ENCODE measurements at regions not wholly inside any gene's neighbourhood (a gene's known extent, or its start where the extent isn't known, plus 50 kb on each side); places are given as distances from the start of the nearest gene placed in this dataset.

- H3K36me3 ChIP-seq (ENCODE audit: low read length): no peaks in the 10 kb centered on the region
- no peaks in the 10 kb centered on the region for H3K9me3 ChIP-seq (ENCODE audit: insufficient read depth, low read length)
- TF ChIP-seq CTCF (IDR thresholded peaks at IDR 0.05; ENCODE audit: insufficient read depth, low read length, poor library complexity, severe bottlenecking): no peak
- no peak for TF ChIP-seq EZH2phosphoT487 (conservative IDR thresholded peaks at IDR 0.05; ENCODE audit: low read length)
- no peak overlapping the region for H3K4me3 ChIP-seq (ENCODE audit: insufficient read depth, low read length, poor library complexity, severe bottlenecking)
- no peaks in the 10 kb centered on the region for H3K9me2 ChIP-seq (replicated peaks; ENCODE audit: insufficient read depth, low read length)
- no peak overlapping the region for H2AFZ ChIP-seq (ENCODE audit: low read depth, low read length, severe bottlenecking)
- no peaks in the 10 kb centered on the region for H4K20me1 ChIP-seq (ENCODE audit: low read depth, low read length)
- H3F3A ChIP-seq (ENCODE audit: insufficient read depth): no peaks in the 10 kb centered on the region
- no peak overlapping the region for H3K27ac ChIP-seq (ENCODE audit: low read depth, low read length)
- no peaks in the 10 kb centered on the region for H3K79me2 ChIP-seq (ENCODE audit: insufficient read depth, low read length)
- H3K4me2 ChIP-seq (ENCODE audit: low read depth, low read length, poor library complexity, severe bottlenecking): no peak overlapping the region
- no peaks in the 10 kb centered on the region for H3K27me3 ChIP-seq (ENCODE audit: low read length)
- no peak overlapping the region for H3K9ac ChIP-seq (ENCODE audit: low read length)
These were observed 165.5 kb upstream of the PFN2 start for GRCh38 chr3:150136242-150136641.

- Histone ChIP-seq H3F3A (ENCODE audit: insufficient read depth) (no peaks in the 10 kb centered on the region), H3K27me3 (ENCODE audit: low read length) (no peaks in the 10 kb centered on the region), H3K79me2 (ENCODE audit: insufficient read depth, low read length) (no peaks in the 10 kb centered on the region), H3K27ac (ENCODE audit: low read depth, low read length) (no peak overlapping the region), H2AFZ (ENCODE audit: low read depth, low read length, severe bottlenecking) (no peak overlapping the region), H4K20me1 (ENCODE audit: low read depth, low read length) (no peaks in the 10 kb centered on the region), H3K9me3 (ENCODE audit: insufficient read depth, low read length) (no peaks in the 10 kb centered on the region), H3K4me3 (ENCODE audit: insufficient read depth, low read length, poor library complexity, severe bottlenecking) (no peak overlapping the region), H3K4me2 (ENCODE audit: low read depth, low read length, poor library complexity, severe bottlenecking) (no peak overlapping the region), H3K9me2 (replicated peaks; ENCODE audit: insufficient read depth, low read length) (no peaks in the 10 kb centered on the region), H3K36me3 (ENCODE audit: low read length) (no peaks in the 10 kb centered on the region), H3K9ac (ENCODE audit: low read length) (no peak overlapping the region)
- TF ChIP-seq EZH2phosphoT487 (conservative IDR thresholded peaks at IDR 0.05; ENCODE audit: low read length) (no peak), CTCF (IDR thresholded peaks at IDR 0.05; ENCODE audit: insufficient read depth, low read length, poor library complexity, severe bottlenecking) (no peak)
These were observed 164.6 kb upstream of the PFN2 start for GRCh38 chr3:150135287-150135721.

GRCh38 chr3:150133293-150133692 lies 162.6 kb upstream of the PFN2 start:
- Histone ChIP-seq H3K9me2 (replicated peaks; ENCODE audit: insufficient read depth, low read length) (no peaks in the 10 kb centered on the region), H3K27ac (ENCODE audit: low read depth, low read length) (no peak overlapping the region), H3K27me3 (ENCODE audit: low read length) (no peaks in the 10 kb centered on the region), H4K20me1 (ENCODE audit: low read depth, low read length) (no peaks in the 10 kb centered on the region), H2AFZ (ENCODE audit: low read depth, low read length, severe bottlenecking) (no peak overlapping the region), H3K9me3 (ENCODE audit: insufficient read depth, low read length) (no peaks in the 10 kb centered on the region), H3F3A (ENCODE audit: insufficient read depth) (no peaks in the 10 kb centered on the region), H3K79me2 (ENCODE audit: insufficient read depth, low read length) (no peaks in the 10 kb centered on the region), H3K4me3 (ENCODE audit: insufficient read depth, low read length, poor library complexity, severe bottlenecking) (no peak overlapping the region), H3K4me2 (ENCODE audit: low read depth, low read length, poor library complexity, severe bottlenecking) (no peak overlapping the region), H3K9ac (ENCODE audit: low read length) (no peak overlapping the region), H3K36me3 (ENCODE audit: low read length) (no peaks in the 10 kb centered on the region)
- TF ChIP-seq CTCF (IDR thresholded peaks at IDR 0.05; ENCODE audit: insufficient read depth, low read length, poor library complexity, severe bottlenecking): no peak
- no peak for TF ChIP-seq EZH2phosphoT487 (conservative IDR thresholded peaks at IDR 0.05; ENCODE audit: low read length)
